H1 (cell line): ENCODE measurements at regions not wholly inside any gene's neighbourhood (a gene's known extent, or its start where the extent isn't known, plus 50 kb on each side); places are given as distances from the start of the nearest gene placed in this dataset.

ENCODE experiments used
- ASH2L ChIP-seq: fragments of 200-600, 300-600 bp; sonication (generic); IDR thresholded peaks from one replicate; pipeline ENCODE4 v1.7.1; 2017; ENCODE audit warnings: low read length
- EP300 ChIP-seq, 2 experiments: IDR thresholded peaks; 1 replicate in 1 of 2; 2 replicates in 1 of 2; pipeline ENCODE4 v1.6.1; 2011 to 2012; ENCODE audit warnings: low read depth in 2 of 2, low read length in 2 of 2, mild to moderate bottlenecking in 2 of 2, borderline replicate concordance in 1 of 2, inconsistent platforms in 1 of 2, moderate library complexity in 1 of 2
- PHF8 ChIP-seq: fragments of 200-600 bp; sonication (generic); conservative IDR thresholded peaks from 2 replicates; pipeline ENCODE4 v1.7.1; 2012; ENCODE audit warnings: low read depth, mild to moderate bottlenecking, inconsistent platforms, low read length, moderate library complexity
- POLR2AphosphoS5 ChIP-seq: IDR thresholded peaks from 2 replicates; pipeline ENCODE4 v1.6.1; 2011; ENCODE audit warnings: low read depth, low read length
- ZNF274 ChIP-seq: IDR thresholded peaks from 2 replicates; pipeline ENCODE4 v1.7.0; 2012; ENCODE audit warnings: low read length, borderline replicate concordance; ENCODE audit errors: extremely low read depth
- TF ChIP-seq, protein P1 (sequence below), 3 experiments: IDR thresholded peaks; 1 replicate in 2 of 3; 2 replicates in 1 of 3; pipeline versions ENCODE4 v1.5.1 to v1.6.1; 2011; ENCODE audit warnings: low read length in 3 of 3, mild to moderate bottlenecking in 3 of 3, inconsistent platforms in 2 of 3, low read depth in 1 of 3, moderate library complexity in 1 of 3; ENCODE audit not compliant: insufficient read depth in 1 of 3; ENCODE audit errors: control extremely low read depth in 1 of 3

DNA sequence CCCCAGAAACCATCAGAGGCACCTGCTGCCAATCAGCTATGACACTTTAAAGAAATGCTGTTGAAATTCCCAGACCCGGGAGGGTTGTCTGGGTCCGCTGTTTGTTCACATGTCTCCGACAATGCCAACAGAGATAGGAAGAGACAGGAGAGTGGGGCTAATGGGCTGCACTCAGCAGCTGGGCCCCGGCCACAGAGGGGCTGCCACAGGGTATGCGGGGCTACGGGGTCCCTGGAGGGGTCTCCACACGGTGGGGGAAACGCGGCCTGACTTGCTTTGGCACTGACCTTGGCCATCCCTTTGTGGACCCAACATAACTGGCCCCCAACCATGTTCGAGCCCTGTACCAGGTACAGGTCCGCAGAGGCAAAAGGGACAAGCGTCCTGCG is 121.0 kb upstream of the PPP1R26 start:
- TF ChIP-seq PHF8 (no peak), ZNF274 (no peak), POLR2AphosphoS5 (no peak), ASH2L (no peak), EP300 (IDR thresholded peaks at IDR 0.05; ENCODE audit: borderline replicate concordance in 1 of 2, low read depth in 2 of 2, low read length in 2 of 2) (no peak)
- TF ChIP-seq, protein P1, sequence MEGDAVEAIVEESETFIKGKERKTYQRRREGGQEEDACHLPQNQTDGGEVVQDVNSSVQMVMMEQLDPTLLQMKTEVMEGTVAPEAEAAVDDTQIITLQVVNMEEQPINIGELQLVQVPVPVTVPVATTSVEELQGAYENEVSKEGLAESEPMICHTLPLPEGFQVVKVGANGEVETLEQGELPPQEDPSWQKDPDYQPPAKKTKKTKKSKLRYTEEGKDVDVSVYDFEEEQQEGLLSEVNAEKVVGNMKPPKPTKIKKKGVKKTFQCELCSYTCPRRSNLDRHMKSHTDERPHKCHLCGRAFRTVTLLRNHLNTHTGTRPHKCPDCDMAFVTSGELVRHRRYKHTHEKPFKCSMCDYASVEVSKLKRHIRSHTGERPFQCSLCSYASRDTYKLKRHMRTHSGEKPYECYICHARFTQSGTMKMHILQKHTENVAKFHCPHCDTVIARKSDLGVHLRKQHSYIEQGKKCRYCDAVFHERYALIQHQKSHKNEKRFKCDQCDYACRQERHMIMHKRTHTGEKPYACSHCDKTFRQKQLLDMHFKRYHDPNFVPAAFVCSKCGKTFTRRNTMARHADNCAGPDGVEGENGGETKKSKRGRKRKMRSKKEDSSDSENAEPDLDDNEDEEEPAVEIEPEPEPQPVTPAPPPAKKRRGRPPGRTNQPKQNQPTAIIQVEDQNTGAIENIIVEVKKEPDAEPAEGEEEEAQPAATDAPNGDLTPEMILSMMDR (IDR thresholded peaks at IDR 0.05; ENCODE audit: control extremely low read depth in 1 of 3, insufficient read depth in 1 of 3, low read depth in 1 of 3, low read length in 3 of 3): no peak
